ENCODE measurements at regions not wholly inside any gene's neighbourhood (a gene's known extent, or its start where the extent isn't known, plus 50 kb on each side); places are given as distances from the start of the nearest gene placed in this dataset.

DNA sequence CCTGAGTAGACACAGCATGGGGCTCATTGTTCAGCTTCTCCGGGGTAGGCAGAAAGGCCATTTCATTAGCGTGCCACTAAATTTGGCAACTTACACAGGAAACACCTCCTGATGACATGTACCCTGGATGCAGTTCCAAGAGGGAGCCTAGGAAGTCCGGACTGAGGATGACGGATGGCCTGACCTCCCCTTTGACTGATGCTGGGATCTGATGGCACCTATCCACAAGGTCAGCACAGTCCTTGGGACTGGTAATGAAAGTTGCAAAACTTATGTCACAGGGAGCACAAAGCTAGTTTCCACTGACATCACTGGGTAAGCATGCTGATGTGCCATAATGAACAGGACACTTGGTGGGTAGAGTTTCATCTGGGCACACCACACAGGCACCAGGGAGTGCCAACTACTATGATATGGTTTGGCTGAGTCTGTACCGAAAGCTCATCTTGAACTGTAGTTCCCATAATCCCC is 126.7 kb upstream of the ARL4C start:
- H3K27ac ChIP-seq (ENCODE audit: low read length) = no peak overlapping the region
- no peaks in the 10 kb centered on the region for H3K9me3 ChIP-seq (ENCODE audit: control insufficient read depth in 1 of 2, low read length in 2 of 2)
- no peaks in the 10 kb centered on the region for H3K36me3 ChIP-seq (ENCODE audit: control insufficient read depth in 1 of 2, insufficient read depth in 2 of 2, low read length in 2 of 2)
- H3K4me3 ChIP-seq (ENCODE audit: low read depth in 1 of 2, low read length in 2 of 2) = no peak overlapping the region
- H3K4me1 ChIP-seq (ENCODE audit: control insufficient read depth in 1 of 2, insufficient read depth in 2 of 2, low read length in 2 of 2) = no peaks in the 10 kb centered on the region
- H3K27me3 ChIP-seq (ENCODE audit: low read depth, low read length) = no peaks in the 10 kb centered on the region

GRCh38 chr2:234621120-234621519 is 124.2 kb upstream of the ARL4C start:
- no peak overlapping the region for H3K27ac ChIP-seq (ENCODE audit: low read length)
- H3K9me3 ChIP-seq (ENCODE audit: control insufficient read depth in 1 of 2, low read length in 2 of 2) = no peaks in the 10 kb centered on the region
- H3K4me1 ChIP-seq (ENCODE audit: control insufficient read depth in 1 of 2, insufficient read depth in 2 of 2, low read length in 2 of 2) = no peaks in the 10 kb centered on the region
- no peaks in the 10 kb centered on the region for H3K27me3 ChIP-seq (ENCODE audit: low read depth, low read length)
- no peak overlapping the region for H3K4me3 ChIP-seq (ENCODE audit: low read depth in 1 of 2, low read length in 2 of 2)
- H3K36me3 ChIP-seq (ENCODE audit: control insufficient read depth in 1 of 2, insufficient read depth in 2 of 2, low read length in 2 of 2) = no peaks in the 10 kb centered on the region

DNA sequence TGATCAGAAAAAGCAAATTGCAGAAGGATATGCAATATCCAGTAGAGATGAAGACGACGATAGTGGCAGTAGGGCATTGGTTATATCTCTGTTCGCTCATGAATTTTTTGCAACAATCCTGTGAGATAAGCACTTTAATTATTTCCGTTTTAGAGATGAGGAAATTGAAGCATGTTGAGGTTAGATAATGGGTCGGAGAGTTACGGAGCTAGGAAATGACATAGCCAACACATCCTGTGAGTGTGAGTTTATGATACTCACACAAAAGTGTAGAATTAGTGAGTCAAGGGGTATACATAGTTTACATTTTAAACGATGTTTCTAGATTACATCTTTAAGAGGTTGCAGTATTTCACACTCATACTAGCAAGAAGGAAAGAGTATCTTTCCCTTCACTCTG is 123.1 kb upstream of the ARL4C start:
- no peaks in the 10 kb centered on the region for H3K36me3 ChIP-seq (ENCODE audit: control insufficient read depth in 1 of 2, insufficient read depth in 2 of 2, low read length in 2 of 2)
- H3K4me3 ChIP-seq (ENCODE audit: low read depth in 1 of 2, low read length in 2 of 2) = no peak overlapping the region
- no peaks in the 10 kb centered on the region for H3K27me3 ChIP-seq (ENCODE audit: low read depth, low read length)
- no peaks in the 10 kb centered on the region for H3K4me1 ChIP-seq (ENCODE audit: control insufficient read depth in 1 of 2, insufficient read depth in 2 of 2, low read length in 2 of 2)
- no peak overlapping the region for H3K27ac ChIP-seq (ENCODE audit: low read length)
- H3K9me3 ChIP-seq (ENCODE audit: control insufficient read depth in 1 of 2, low read length in 2 of 2) = no peaks in the 10 kb centered on the region

- H3K27ac ChIP-seq (ENCODE audit: low read length) = no peak overlapping the region
- H3K9me3 ChIP-seq (ENCODE audit: control insufficient read depth in 1 of 2, low read length in 2 of 2) = no peaks in the 10 kb centered on the region
- no peaks in the 10 kb centered on the region for H3K4me1 ChIP-seq (ENCODE audit: control insufficient read depth in 1 of 2, insufficient read depth in 2 of 2, low read length in 2 of 2)
- no peaks in the 10 kb centered on the region for H3K27me3 ChIP-seq (ENCODE audit: low read depth, low read length)
- H3K36me3 ChIP-seq (ENCODE audit: control insufficient read depth in 1 of 2, insufficient read depth in 2 of 2, low read length in 2 of 2) = no peaks in the 10 kb centered on the region
- H3K4me3 ChIP-seq (ENCODE audit: low read depth in 1 of 2, low read length in 2 of 2) = no peak overlapping the region
Observed at GRCh38 chr2:234615643-234616356, 118.9 kb upstream of the ARL4C start.

GRCh38 chr2:234611209-234611608 is 114.3 kb upstream of the ARL4C start:
- no peak overlapping the region for H3K27ac ChIP-seq (ENCODE audit: low read length)

DNA sequence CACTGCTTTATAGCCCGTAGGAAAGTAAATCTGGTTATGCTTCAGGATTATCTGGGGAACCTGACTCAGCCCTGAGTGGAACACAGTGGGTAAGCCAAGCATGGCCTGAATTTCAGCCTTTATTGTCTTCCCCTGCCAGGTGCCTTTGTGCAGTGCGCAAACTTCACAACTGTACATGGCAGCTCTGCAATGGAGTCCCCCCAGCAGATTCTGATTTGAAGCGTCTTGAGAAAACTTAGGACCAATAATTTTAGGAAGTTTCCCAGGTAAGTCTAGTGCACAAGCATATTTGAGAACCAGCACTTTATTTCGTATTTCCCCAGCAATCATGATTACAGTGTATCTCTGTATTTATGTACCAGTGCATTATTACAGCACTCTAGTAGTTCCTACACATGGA is 112.1 kb upstream of the ARL4C start:
- Histone ChIP-seq H3K9me3 (ENCODE audit: control insufficient read depth in 1 of 2, low read length in 2 of 2) (no peaks in the 10 kb centered on the region), H3K36me3 (ENCODE audit: control insufficient read depth in 1 of 2, insufficient read depth in 2 of 2, low read length in 2 of 2) (no peaks in the 10 kb centered on the region), H3K4me1 (ENCODE audit: control insufficient read depth in 1 of 2, insufficient read depth in 2 of 2, low read length in 2 of 2) (no peaks in the 10 kb centered on the region), H3K27me3 (ENCODE audit: low read depth, low read length) (no peaks in the 10 kb centered on the region), H3K4me3 (ENCODE audit: low read depth in 1 of 2, low read length in 2 of 2) (no peak overlapping the region), H3K27ac (ENCODE audit: low read length) (no peak overlapping the region)

More at GRCh38 chr2:234611209-234611608, 114.3 kb upstream of the ARL4C start:
- no peaks in the 10 kb centered on the region for H3K36me3 ChIP-seq (ENCODE audit: control insufficient read depth in 1 of 2, insufficient read depth in 2 of 2, low read length in 2 of 2)
- no peaks in the 10 kb centered on the region for H3K27me3 ChIP-seq (ENCODE audit: low read depth, low read length)
- H3K4me3 ChIP-seq (ENCODE audit: low read depth in 1 of 2, low read length in 2 of 2) = no peak overlapping the region
- H3K9me3 ChIP-seq (ENCODE audit: control insufficient read depth in 1 of 2, low read length in 2 of 2) = no peaks in the 10 kb centered on the region
- H3K4me1 ChIP-seq (ENCODE audit: control insufficient read depth in 1 of 2, insufficient read depth in 2 of 2, low read length in 2 of 2) = no peaks in the 10 kb centered on the region

DNA sequence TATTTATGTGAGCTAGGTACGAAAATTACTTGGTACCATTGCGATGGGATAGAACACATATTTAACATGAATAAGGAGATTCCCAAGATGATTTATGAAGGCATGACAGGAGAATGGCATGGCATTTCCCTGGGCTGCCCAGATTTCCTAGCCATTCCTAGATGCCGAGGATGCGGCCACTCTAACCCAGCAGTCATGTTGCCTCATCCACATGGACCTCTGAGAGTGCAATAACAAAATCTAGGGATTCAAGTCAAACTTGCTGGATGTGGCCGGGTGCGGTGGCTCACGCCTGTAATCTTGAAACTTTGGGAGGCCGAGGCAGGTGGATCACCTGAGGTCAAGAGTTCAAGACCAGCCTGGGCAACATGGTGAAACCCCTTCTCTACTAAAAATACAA is 110.8 kb upstream of the ARL4C start:
- Histone ChIP-seq H3K36me3 (ENCODE audit: control insufficient read depth in 1 of 2, insufficient read depth in 2 of 2, low read length in 2 of 2) (no peaks in the 10 kb centered on the region), H3K27me3 (ENCODE audit: low read depth, low read length) (no peaks in the 10 kb centered on the region), H3K9me3 (ENCODE audit: control insufficient read depth in 1 of 2, low read length in 2 of 2) (no peaks in the 10 kb centered on the region), H3K4me1 (ENCODE audit: control insufficient read depth in 1 of 2, insufficient read depth in 2 of 2, low read length in 2 of 2) (no peaks in the 10 kb centered on the region), H3K27ac (ENCODE audit: low read length) (no peak overlapping the region), H3K4me3 (ENCODE audit: low read depth in 1 of 2, low read length in 2 of 2) (no peak overlapping the region)

DNA sequence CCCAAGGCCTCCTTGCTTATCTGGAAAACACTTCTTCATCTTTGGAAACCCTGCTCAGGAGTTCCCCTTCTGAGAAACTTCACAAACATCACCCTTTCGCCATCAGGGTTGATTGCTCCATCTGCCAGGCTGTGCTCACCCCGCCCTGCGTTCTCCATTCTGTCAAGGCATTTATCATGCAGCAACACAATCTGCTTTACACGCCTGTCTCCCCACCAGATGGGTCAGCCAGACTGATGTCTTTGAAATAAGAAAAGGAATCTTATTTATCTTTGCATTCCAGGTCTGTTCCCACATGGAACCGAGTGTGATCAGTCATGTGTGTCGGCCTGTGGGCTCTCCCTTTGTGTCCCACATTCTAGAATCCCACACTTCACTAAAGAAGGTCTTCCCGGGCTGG is 110.0 kb upstream of the ARL4C start:
- H3K9me3 ChIP-seq (ENCODE audit: control insufficient read depth in 1 of 2, low read length in 2 of 2) = no peaks in the 10 kb centered on the region
- no peak overlapping the region for H3K27ac ChIP-seq (ENCODE audit: low read length)
- no peak overlapping the region for H3K4me3 ChIP-seq (ENCODE audit: low read depth in 1 of 2, low read length in 2 of 2)
- H3K4me1 ChIP-seq (ENCODE audit: control insufficient read depth in 1 of 2, insufficient read depth in 2 of 2, low read length in 2 of 2) = no peaks in the 10 kb centered on the region
- H3K36me3 ChIP-seq (ENCODE audit: control insufficient read depth in 1 of 2, insufficient read depth in 2 of 2, low read length in 2 of 2) = no peaks in the 10 kb centered on the region
- H3K27me3 ChIP-seq (ENCODE audit: low read depth, low read length) = no peaks in the 10 kb centered on the region

- Histone ChIP-seq H3K27me3 (ENCODE audit: low read depth, low read length) (no peaks in the 10 kb centered on the region), H3K4me1 (ENCODE audit: control insufficient read depth in 1 of 2, insufficient read depth in 2 of 2, low read length in 2 of 2) (no peaks in the 10 kb centered on the region), H3K36me3 (ENCODE audit: control insufficient read depth in 1 of 2, insufficient read depth in 2 of 2, low read length in 2 of 2) (no peaks in the 10 kb centered on the region), H3K4me3 (ENCODE audit: low read depth in 1 of 2, low read length in 2 of 2) (no peak overlapping the region), H3K9me3 (ENCODE audit: control insufficient read depth in 1 of 2, low read length in 2 of 2) (no peaks in the 10 kb centered on the region), H3K27ac (ENCODE audit: low read length) (no peak overlapping the region)
Observed at GRCh38 chr2:234603619-234604018, 106.7 kb upstream of the ARL4C start.

GRCh38 chr2:234601213-234601612 is 104.3 kb upstream of the ARL4C start:
- no peaks in the 10 kb centered on the region for H3K9me3 ChIP-seq (ENCODE audit: control insufficient read depth in 1 of 2, low read length in 2 of 2)
- H3K4me1 ChIP-seq (ENCODE audit: control insufficient read depth in 1 of 2, insufficient read depth in 2 of 2, low read length in 2 of 2) = no peaks in the 10 kb centered on the region
- H3K27me3 ChIP-seq (ENCODE audit: low read depth, low read length) = no peaks in the 10 kb centered on the region
- no peaks in the 10 kb centered on the region for H3K36me3 ChIP-seq (ENCODE audit: control insufficient read depth in 1 of 2, insufficient read depth in 2 of 2, low read length in 2 of 2)
- no peak overlapping the region for H3K4me3 ChIP-seq (ENCODE audit: low read depth in 1 of 2, low read length in 2 of 2)
- no peak overlapping the region for H3K27ac ChIP-seq (ENCODE audit: low read length)

DNA sequence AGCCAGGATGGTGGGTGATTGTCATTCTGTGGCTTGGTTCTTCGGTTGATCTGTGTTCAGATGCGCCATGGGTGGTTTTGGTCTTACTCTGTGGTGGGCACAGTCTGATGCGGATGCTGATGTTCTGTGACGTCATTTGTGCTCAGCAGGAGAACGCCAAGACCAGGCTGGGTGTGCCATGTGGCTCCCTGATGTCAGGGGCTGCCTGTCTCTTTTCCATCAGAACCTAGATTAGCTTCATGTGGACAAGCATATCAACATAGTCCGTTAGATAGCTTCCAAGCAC is 100.6 kb upstream of the ARL4C start:
- no peaks in the 10 kb centered on the region for H3K4me1 ChIP-seq (ENCODE audit: control insufficient read depth in 1 of 2, insufficient read depth in 2 of 2, low read length in 2 of 2)
- H3K27me3 ChIP-seq (ENCODE audit: low read depth, low read length) = no peaks in the 10 kb centered on the region
- H3K4me3 ChIP-seq (ENCODE audit: low read depth in 1 of 2, low read length in 2 of 2) = no peak overlapping the region
- no peaks in the 10 kb centered on the region for H3K9me3 ChIP-seq (ENCODE audit: control insufficient read depth in 1 of 2, low read length in 2 of 2)
- no peak overlapping the region for H3K27ac ChIP-seq (ENCODE audit: low read length)
- H3K36me3 ChIP-seq (ENCODE audit: control insufficient read depth in 1 of 2, insufficient read depth in 2 of 2, low read length in 2 of 2) = no peaks in the 10 kb centered on the region
